ENCODE measurements at regions not wholly inside any gene's neighbourhood (a gene's known extent, or its start where the extent isn't known, plus 50 kb on each side); places are given as distances from the start of the nearest gene placed in this dataset.
"Not testable (repeated sequence)": the region's sequence is repeated elsewhere in the genome, so short reads cannot be mapped to it uniquely, and the experiment has no call there.

- Histone ChIP-seq H3K27ac (no peak overlapping the region), H3K4me3 (no peak overlapping the region), H3K36me3 (no peaks in the 10 kb centered on the region), H3K4me1 (no peaks in the 10 kb centered on the region), H3K27me3 (no peaks in the 10 kb centered on the region), H3K9me3 (no peaks in the 10 kb centered on the region)
- intact Hi-C loops (cut with DNase I): no loop called here
- TF ChIP-seq CTCF (IDR thresholded peaks at IDR 0.05): no peak
- DNase-seq (ENCODE audit: low spot score in 2 of 2): no peak
These were observed 112.0 kb upstream of the MTHFD1L start for GRCh38 chr6:150753371-150754064.

GRCh38 chr6:150755042-150755441, 110.5 kb upstream of the MTHFD1L start:
- no peaks in the 10 kb centered on the region for H3K27me3 ChIP-seq
- TF ChIP-seq CTCF (IDR thresholded peaks at IDR 0.05): no peak
- H3K9me3 ChIP-seq: no peaks in the 10 kb centered on the region
- intact Hi-C loops (cut with DNase I): no loop called here
- no peak overlapping the region for H3K4me3 ChIP-seq
- no peak for DNase-seq (ENCODE audit: low spot score in 2 of 2)
- H3K4me1 ChIP-seq: no peaks in the 10 kb centered on the region
- H3K36me3 ChIP-seq: no peaks in the 10 kb centered on the region
- no peak overlapping the region for H3K27ac ChIP-seq

- no peaks in the 10 kb centered on the region for H3K4me1 ChIP-seq
- no peaks in the 10 kb centered on the region for H3K36me3 ChIP-seq
- intact Hi-C loops (cut with DNase I): no loop called here
- no peaks in the 10 kb centered on the region for H3K27me3 ChIP-seq
- no peak for TF ChIP-seq CTCF (IDR thresholded peaks at IDR 0.05)
- no peaks in the 10 kb centered on the region for H3K9me3 ChIP-seq
- H3K27ac ChIP-seq: no peak overlapping the region
- H3K4me3 ChIP-seq: no peak overlapping the region
- DNase-seq (ENCODE audit: low spot score in 2 of 2): no peak
These were observed 110.0 kb upstream of the MTHFD1L start for GRCh38 chr6:150755524-150755923.

- Histone ChIP-seq H3K36me3 (no peaks in the 10 kb centered on the region), H3K9me3 (no peaks in the 10 kb centered on the region), H3K4me1 (no peaks in the 10 kb centered on the region), H3K4me3 (no peak overlapping the region), H3K27ac (no peak overlapping the region), H3K27me3 (no peaks in the 10 kb centered on the region)
- intact Hi-C loops (cut with DNase I): no loop called here
- TF ChIP-seq CTCF (IDR thresholded peaks at IDR 0.05): no peak
- no peak for DNase-seq (ENCODE audit: low spot score in 2 of 2)
These were observed 109.3 kb upstream of the MTHFD1L start for GRCh38 chr6:150756173-150756572.

- H3K27ac ChIP-seq; H3K36me3 ChIP-seq; H3K27me3 ChIP-seq; DNase-seq (ENCODE audit: low spot score in 2 of 2); H3K4me3 ChIP-seq; intact Hi-C loops (cut with DNase I); H3K9me3 ChIP-seq; H3K4me1 ChIP-seq: not testable (repeated sequence)
These were observed 107.7 kb upstream of the MTHFD1L start for GRCh38 chr6:150757807-150758206.

GRCh38 chr6:150759483-150759882, 106.0 kb upstream of the MTHFD1L start:
- H3K4me1 ChIP-seq: no peaks in the 10 kb centered on the region
- intact Hi-C loops (cut with DNase I): no loop called here
- TF ChIP-seq CTCF (IDR thresholded peaks at IDR 0.05): no peak
- no peaks in the 10 kb centered on the region for H3K9me3 ChIP-seq
- no peaks in the 10 kb centered on the region for H3K36me3 ChIP-seq
- no peak overlapping the region for H3K4me3 ChIP-seq
- DNase-seq (ENCODE audit: low spot score in 2 of 2): no peak
- no peak overlapping the region for H3K27ac ChIP-seq
- no peaks in the 10 kb centered on the region for H3K27me3 ChIP-seq

All from ascending aorta (tissue), 2 donors.